H1 (cell line): ENCODE measurements at regions not wholly inside any gene's neighbourhood (a gene's known extent, or its start where the extent isn't known, plus 50 kb on each side); places are given as distances from the start of the nearest gene placed in this dataset.

Experiments used
- CTCF ChIP-seq, 3 experiments: IDR thresholded peaks; 1 replicate in 2 of 3; 2 replicates in 1 of 3; pipeline versions ENCODE4 v1.5.1 to v1.6.1; 2011; ENCODE audit warnings: low read length in 3 of 3, mild to moderate bottlenecking in 3 of 3, inconsistent platforms in 2 of 3, low read depth in 1 of 3, moderate library complexity in 1 of 3; ENCODE audit not compliant: insufficient read depth in 1 of 3; ENCODE audit errors: control extremely low read depth in 1 of 3

- no peak for TF ChIP-seq CTCF (IDR thresholded peaks at IDR 0.05; ENCODE audit: control extremely low read depth in 1 of 3, insufficient read depth in 1 of 3, low read depth in 1 of 3, low read length in 3 of 3)
Measured at GRCh38 chr10:78194539-78195402, 161.1 kb downstream of the RPS24 start (continued).
